DOHH2 (cell line): ENCODE measurements at regions not wholly inside any gene's neighbourhood (a gene's known extent, or its start where the extent isn't known, plus 50 kb on each side); places are given as distances from the start of the nearest gene placed in this dataset.
"Not testable (repeated sequence)": the region's sequence is repeated elsewhere in the genome, so short reads cannot be mapped to it uniquely, and the experiment has no call there.

Source experiments
- H3F3A ChIP-seq: fragments of 200-600 bp; sonication (generic), shearing (Covaris generic); 2 replicates; pipeline ENCODE4 v1.6.0; 2016; ENCODE audit warnings: antibody characterized with exemption, mild to moderate bottlenecking; ENCODE audit not compliant: control insufficient read depth, insufficient read depth
- H3K27ac ChIP-seq: fragments of 200-600 bp; sonication (generic); 2 replicates; pipeline ENCODE4 v1.5.1; 2014; ENCODE audit warnings: low read depth, mild to moderate bottlenecking, low read length, moderate library complexity
- H3K27me3 ChIP-seq: fragments of 200-600 bp; sonication (generic); 2 replicates; pipeline ENCODE4 v1.6.1; 2014; ENCODE audit warnings: mild to moderate bottlenecking, low read length, mixed read lengths; ENCODE audit not compliant: control insufficient read depth
- H3K36me3 ChIP-seq: fragments of 200-600 bp; sonication (generic); 2 replicates; pipeline ENCODE4 v1.6.1; 2014; ENCODE audit warnings: mild to moderate bottlenecking, low read length, moderate library complexity, mixed read lengths; ENCODE audit not compliant: control insufficient read depth
- H3K4me1 ChIP-seq: fragments of 200-600 bp; sonication (generic); 2 replicates; pipeline ENCODE4 v1.6.1; 2014; ENCODE audit warnings: mild to moderate bottlenecking, low read length, mixed read lengths; ENCODE audit not compliant: control insufficient read depth
- H3K4me2 ChIP-seq: fragments of 200-600 bp; sonication (generic); 2 replicates; pipeline ENCODE4 v1.6.0; 2014; ENCODE audit warnings: mild to moderate bottlenecking, low read length, moderate library complexity
- H3K4me3 ChIP-seq: fragments of 200-600 bp; sonication (generic); 2 replicates; pipeline ENCODE4 v1.5.1; 2014; ENCODE audit warnings: mild to moderate bottlenecking, low read length, mixed read lengths
- H3K79me2 ChIP-seq: fragments of 200-600 bp; sonication (generic); 2 replicates; pipeline ENCODE4 v1.6.1; 2014; ENCODE audit warnings: mild to moderate bottlenecking, low read length, mixed read lengths; ENCODE audit not compliant: control insufficient read depth
- H3K9me2 ChIP-seq: fragments of 200-600 bp; sonication (generic); replicated peaks from 2 replicates; pipeline ENCODE4 v1.6.1; 2014; ENCODE audit warnings: mild to moderate bottlenecking, low read length, mixed read lengths; ENCODE audit not compliant: control insufficient read depth
- H3K9me3 ChIP-seq: fragments of 200-600 bp; sonication (generic); 2 replicates; pipeline ENCODE4 v1.6.1; 2014; ENCODE audit warnings: antibody characterized with exemption, low read length, mixed read lengths; ENCODE audit not compliant: control insufficient read depth, insufficient read depth
- H4K20me1 ChIP-seq: fragments of 200-600 bp; sonication (generic); 2 replicates; pipeline ENCODE4 v1.6.0; 2014; ENCODE audit warnings: low read depth, mild to moderate bottlenecking, antibody characterized with exemption, low read length, moderate library complexity; ENCODE audit not compliant: control insufficient read depth, insufficient read depth
- CTCF ChIP-seq: fragments of 200-600 bp; sonication (generic); IDR thresholded peaks from one replicate; pipeline ENCODE4 v1.5.1; 2014; ENCODE audit warnings: antibody characterized with exemption, mild to moderate bottlenecking, low read depth, low read length; ENCODE audit not compliant: poor library complexity, severe bottlenecking
- EZH2phosphoT487 ChIP-seq: fragments of 200-600 bp; sonication (generic); IDR thresholded peaks from 2 replicates; pipeline ENCODE4 v1.6.1; 2017; ENCODE audit warnings: borderline replicate concordance, mild to moderate bottlenecking, antibody characterized with exemption, low read length, moderate library complexity, mixed read lengths

GRCh38 chr4:77353724-77354315 is 196.8 kb downstream of the CCNG2 start:
- not testable (repeated sequence) for H4K20me1 ChIP-seq, H3K27me3 ChIP-seq, H3K9me3 ChIP-seq

GRCh38 chr4:77354550-77354949 is 197.5 kb downstream of the CCNG2 start:
- Histone ChIP-seq H3K79me2 (no peaks in the 10 kb centered on the region), H3K4me3 (no peak overlapping the region), H3K36me3 (no peaks in the 10 kb centered on the region), H3K4me2 (no peak overlapping the region), H3K4me1 (no peaks in the 10 kb centered on the region), H3K9me3 (no peaks in the 10 kb centered on the region), H3F3A (no peaks in the 10 kb centered on the region), H3K27me3 (no peaks in the 10 kb centered on the region), H3K27ac (no peak overlapping the region), H3K9me2 (no peaks in the 10 kb centered on the region), H4K20me1 (no peaks in the 10 kb centered on the region)
- no peak for TF ChIP-seq CTCF
- no peak for TF ChIP-seq EZH2phosphoT487

More at GRCh38 chr4:77353724-77354315, 196.8 kb downstream of the CCNG2 start:
- H3K4me3 ChIP-seq, H3K79me2 ChIP-seq, H3K9me2 ChIP-seq, H3K4me1 ChIP-seq, H3F3A ChIP-seq, H3K36me3 ChIP-seq, H3K27ac ChIP-seq, H3K4me2 ChIP-seq: not testable (repeated sequence)
- TF ChIP-seq CTCF = peak; percentile 18

- Histone ChIP-seq H3K27me3 (peaks cover 4% of the 10 kb centered on the region; the same call in 1 of the 2 replicates), H4K20me1 (no peaks in the 10 kb centered on the region), H3K27ac (no peak overlapping the region), H3F3A (no peaks in the 10 kb centered on the region), H3K36me3 (no peaks in the 10 kb centered on the region), H3K4me3 (no peak overlapping the region), H3K4me2 (no peak overlapping the region), H3K9me2 (no peaks in the 10 kb centered on the region), H3K4me1 (no peaks in the 10 kb centered on the region), H3K79me2 (no peaks in the 10 kb centered on the region), H3K9me3 (no peaks in the 10 kb centered on the region)
- TF ChIP-seq EZH2phosphoT487 (no peak), CTCF (no peak)
These were observed 198.7 kb downstream of the CCNG2 start for GRCh38 chr4:77355731-77356130.
